Psoas muscle (tissue), 7 donors: ENCODE measurements at regions not wholly inside any gene's neighbourhood (a gene's known extent, or its start where the extent isn't known, plus 50 kb on each side); places are given as distances from the start of the nearest gene placed in this dataset.

Experiments used
- ATAC-seq, 4 donors: fragments of 200-7000 bp; cut with Tn5 transposase; one replicate each; pipeline ENCODE4 v1.9.1; 2020; ENCODE audit warnings: moderate library complexity in 3 of 4, mild to moderate bottlenecking in 2 of 4
- DNase-seq, 2 donors: peaks; one replicate each; pipeline ENCODE4 v3.0.0-alpha.2; 2020
- H3K27ac ChIP-seq: fragments of 200-600 bp; one replicate; pipeline ENCODE4 v1.8.0; 2022
- H3K27me3 ChIP-seq, 3 donors: fragments of 200-600 bp in 1 of 3; one replicate each; pipeline versions ENCODE4 v1.6.1 to v1.8.0; 2013 to 2022; ENCODE audit warnings: low read length in 2 of 3, mild to moderate bottlenecking in 2 of 3, moderate library complexity in 1 of 3; ENCODE audit not compliant: insufficient read depth in 3 of 3
- H3K36me3 ChIP-seq, 2 donors: fragments of 200-600 bp in 1 of 2; one replicate each; pipeline versions ENCODE4 v1.6.1 to v1.8.0; 2013 to 2022; ENCODE audit warnings: low read depth in 1 of 2, mild to moderate bottlenecking in 1 of 2, moderate library complexity in 1 of 2; ENCODE audit not compliant: insufficient read depth in 1 of 2
- H3K4me1 ChIP-seq: fragments of 200-600 bp; one replicate; pipeline ENCODE4 v1.8.0; 2022
- H3K4me3 ChIP-seq: fragments of 200-600 bp; one replicate; pipeline ENCODE4 v1.8.0; 2022; ENCODE audit warnings: mild to moderate bottlenecking
- H3K9me3 ChIP-seq: fragments of 200-600 bp; one replicate; pipeline ENCODE4 v1.8.0; 2022
- WGBS, 3 donors: extraction: QIAGEN DNeasy Blood & Tissue Kit; methylation state at CpG; one replicate each; pipeline versions ENCODE4 v1.1.6 to v1.1.7; 2013; 5-methylcytosine and 5-hydroxymethylcytosine counted together
- intact Hi-C, 2 donors: fragments of 100-400 bp; cut with DNase I; formaldehyde crosslinking; loops; one replicate each; pipeline versions ENCODE4 v1.11.0 to v1.14.2; 2022
- TF ChIP-seq, protein P1 (sequence below): fragments of 200-600 bp; IDR thresholded peaks from one replicate; pipeline ENCODE4 v1.8.0; 2022; ENCODE audit warnings: antibody characterized with exemption
- donor health status: healthy with polysubstance abuse.
- donor health status: DM: no; HTN: no; CAD: no; lungs with moderate emphysema.
- donor health status: Bipolar disorder and iron deficiency.
- donor health status: healthy.
- donor health status: DM: yes; HTN: yes; CAD: no.
- donor health status: DM: no; HTN: no; CAD: no.
- donor health status: DM: yes; HTN: yes; CAD: no.

GRCh38 chr5:39519566-39520231 is 94.9 kb upstream of the DAB2 start:
- Histone ChIP-seq H3K4me3 (no peak overlapping the region), H3K27me3 (no peaks in the 10 kb centered on the region), H3K36me3 (no peaks in the 10 kb centered on the region), H3K9me3 (no peaks in the 10 kb centered on the region), H3K4me1 (peaks cover 13% of the 10 kb centered on the region), H3K27ac (peak overlapping the region; percentile 66)
- DNase-seq: no peak
- intact Hi-C loops: loop anchor here in 1 of 2 donors (10.0 kb wide), 1 partner anchor 105 kb away; no protein-coding TSS in a partner anchor
- TF ChIP-seq, protein P1, sequence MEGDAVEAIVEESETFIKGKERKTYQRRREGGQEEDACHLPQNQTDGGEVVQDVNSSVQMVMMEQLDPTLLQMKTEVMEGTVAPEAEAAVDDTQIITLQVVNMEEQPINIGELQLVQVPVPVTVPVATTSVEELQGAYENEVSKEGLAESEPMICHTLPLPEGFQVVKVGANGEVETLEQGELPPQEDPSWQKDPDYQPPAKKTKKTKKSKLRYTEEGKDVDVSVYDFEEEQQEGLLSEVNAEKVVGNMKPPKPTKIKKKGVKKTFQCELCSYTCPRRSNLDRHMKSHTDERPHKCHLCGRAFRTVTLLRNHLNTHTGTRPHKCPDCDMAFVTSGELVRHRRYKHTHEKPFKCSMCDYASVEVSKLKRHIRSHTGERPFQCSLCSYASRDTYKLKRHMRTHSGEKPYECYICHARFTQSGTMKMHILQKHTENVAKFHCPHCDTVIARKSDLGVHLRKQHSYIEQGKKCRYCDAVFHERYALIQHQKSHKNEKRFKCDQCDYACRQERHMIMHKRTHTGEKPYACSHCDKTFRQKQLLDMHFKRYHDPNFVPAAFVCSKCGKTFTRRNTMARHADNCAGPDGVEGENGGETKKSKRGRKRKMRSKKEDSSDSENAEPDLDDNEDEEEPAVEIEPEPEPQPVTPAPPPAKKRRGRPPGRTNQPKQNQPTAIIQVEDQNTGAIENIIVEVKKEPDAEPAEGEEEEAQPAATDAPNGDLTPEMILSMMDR: no peak
- peak in 1 of 4 donors; percentile 21 for ATAC-seq
- WGBS, 3 donors: 50 to 51% (median 50%) methylated on average over 3 of the region's 3 CpGs

DNA sequence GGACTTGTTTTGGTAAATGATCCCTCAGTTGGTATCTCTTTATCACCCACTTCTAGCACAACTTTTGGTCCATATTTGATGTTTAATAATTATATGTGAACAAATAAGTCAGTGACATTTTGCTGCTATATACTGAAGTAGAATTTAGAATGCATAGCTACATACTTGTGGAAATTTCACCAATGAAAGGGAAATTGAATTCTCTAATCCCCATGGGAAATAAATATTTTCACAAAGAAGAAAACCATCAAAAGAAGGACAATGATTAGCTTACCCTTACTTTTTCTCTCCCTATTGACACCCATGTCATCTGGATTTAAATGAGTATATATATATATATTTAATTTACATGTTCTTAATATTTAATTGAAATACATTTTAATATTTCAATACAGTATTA is 94.3 kb upstream of the DAB2 start:
- no peak for ATAC-seq
- H3K9me3 ChIP-seq: no peaks in the 10 kb centered on the region
- no peak overlapping the region for H3K27ac ChIP-seq

DNA sequence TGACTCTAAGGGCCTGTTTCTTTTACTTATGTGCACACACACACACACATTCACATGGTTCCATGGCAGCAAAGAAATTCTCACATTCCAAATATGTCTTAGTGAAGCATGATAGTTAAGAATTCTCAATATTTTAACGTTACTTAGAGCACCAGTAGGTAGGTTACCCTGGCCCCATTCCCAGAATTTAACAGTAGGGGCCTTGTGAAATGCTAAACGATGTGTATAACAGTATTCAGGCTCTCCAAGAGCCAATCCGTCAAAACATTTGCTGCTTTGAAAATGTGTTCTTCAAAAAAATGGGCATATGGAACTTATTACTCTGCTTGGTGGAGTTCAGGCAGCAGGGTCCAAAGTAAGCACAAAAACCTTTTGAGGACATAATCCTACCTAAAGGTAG is 93.7 kb upstream of the DAB2 start:
- H3K36me3 ChIP-seq: no peaks in the 10 kb centered on the region
- ATAC-seq (no peak), DNase-seq (no peak)
- H3K4me1 ChIP-seq: peaks cover 13% of the 10 kb centered on the region
- TF ChIP-seq, protein P1: no peak
- WGBS, 3 donors: 19 to 32% (median 21%) methylated on average over 3 of the region's 3 CpGs
- H3K9me3 ChIP-seq: no peaks in the 10 kb centered on the region
- intact Hi-C loops: no loop called here
- H3K27ac ChIP-seq: no peak overlapping the region
- no peaks in the 10 kb centered on the region for H3K27me3 ChIP-seq
- no peak overlapping the region for H3K4me3 ChIP-seq

More for the DNA sequence above, 94.3 kb upstream of the DAB2 start:
- DNase-seq: no peak
- intact Hi-C loops: no loop called here
- Histone ChIP-seq H3K27me3 (no peaks in the 10 kb centered on the region), H3K4me1 (peaks cover 13% of the 10 kb centered on the region), H3K36me3 (no peaks in the 10 kb centered on the region), H3K4me3 (no peak overlapping the region)
- TF ChIP-seq, protein P1: no peak

DNA sequence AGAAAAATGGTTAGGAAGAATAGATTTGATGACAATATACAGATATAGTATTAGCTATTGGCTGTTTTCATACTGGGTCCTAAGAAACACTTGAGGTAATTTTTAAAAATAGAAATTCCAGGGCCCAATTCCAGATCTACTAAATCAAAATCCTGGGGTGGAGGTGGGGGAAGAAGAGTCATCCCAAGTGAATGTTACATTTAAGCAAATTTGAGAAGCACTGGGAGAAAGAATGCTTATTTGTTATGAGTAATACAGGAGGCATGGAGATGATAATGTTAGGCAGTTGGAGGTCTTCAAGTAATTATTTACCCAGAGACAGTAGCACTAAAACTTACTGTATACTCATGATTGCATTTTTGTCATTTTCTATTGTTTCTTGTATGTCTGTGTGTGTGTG is 93.0 kb upstream of the DAB2 start:
- H3K27ac ChIP-seq: no peak overlapping the region

More for the DNA sequence above, 93.0 kb upstream of the DAB2 start:
- no peaks in the 10 kb centered on the region for H3K36me3 ChIP-seq
- TF ChIP-seq, protein P1: no peak
- peaks cover 13% of the 10 kb centered on the region for H3K4me1 ChIP-seq
- intact Hi-C loops: no loop called here
- no peak for DNase-seq
- H3K27me3 ChIP-seq: no peaks in the 10 kb centered on the region
- H3K4me3 ChIP-seq: no peak overlapping the region
- no peaks in the 10 kb centered on the region for H3K9me3 ChIP-seq
- ATAC-seq: no peak
